Activated CD4-positive, alpha-beta T cell treated with anti-CD3 and anti-CD28 coated beads, Interleukin-2, amount 50 U/mL, for 48 hours (primary cell): ENCODE measurements at regions not wholly inside any gene's neighbourhood (a gene's known extent, or its start where the extent isn't known, plus 50 kb on each side); places are given as distances from the start of the nearest gene placed in this dataset.

Source experiments
- DNase-seq, 2 experiments: peaks; one replicate each; pipeline ENCODE4 v3.0.0-alpha.2; 2020

DNA sequence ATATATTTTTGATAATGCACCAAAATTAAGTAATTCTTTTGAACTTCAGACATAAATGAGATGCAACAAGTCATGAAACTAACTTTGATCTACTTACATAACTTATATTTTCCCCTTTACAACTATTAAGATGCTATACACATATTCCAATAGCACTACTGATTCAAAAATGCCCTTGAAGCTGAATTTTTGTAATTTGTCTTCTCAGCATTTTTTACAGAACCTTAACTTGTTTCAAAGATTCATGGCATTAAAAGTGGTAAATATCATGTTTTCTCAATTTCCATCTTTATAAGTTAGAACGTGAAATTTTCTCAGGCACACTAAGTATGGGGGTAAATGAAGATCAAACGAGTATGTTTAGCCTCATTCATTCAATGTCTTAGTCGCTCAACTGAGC lies 460.0 kb upstream of the FAM241A start:
- no peak for DNase-seq

- DNase-seq, result no peak
These were observed 456.0 kb upstream of the FAM241A start for GRCh38 chr4:111689214-111689613.

DNA sequence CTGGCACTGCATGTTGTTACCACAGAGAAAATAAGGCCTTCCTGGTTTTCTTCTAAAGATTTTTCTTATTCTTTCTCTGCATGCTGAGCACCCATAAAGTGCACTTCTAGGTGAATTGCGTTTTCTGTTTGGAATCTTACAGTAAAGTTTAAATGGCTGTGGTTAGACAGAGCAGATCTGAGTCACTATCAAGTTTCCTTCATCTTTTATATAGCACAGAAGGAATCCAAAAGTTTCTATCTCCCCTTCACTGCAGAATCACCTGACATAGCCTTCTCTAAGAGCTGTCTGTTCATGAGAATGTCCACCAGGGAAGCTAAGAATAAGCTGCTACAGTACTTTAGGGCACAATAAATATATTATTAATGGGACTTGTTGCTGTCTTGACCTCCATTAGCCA lies 455.5 kb upstream of the FAM241A start:
- no peak for DNase-seq

DNA sequence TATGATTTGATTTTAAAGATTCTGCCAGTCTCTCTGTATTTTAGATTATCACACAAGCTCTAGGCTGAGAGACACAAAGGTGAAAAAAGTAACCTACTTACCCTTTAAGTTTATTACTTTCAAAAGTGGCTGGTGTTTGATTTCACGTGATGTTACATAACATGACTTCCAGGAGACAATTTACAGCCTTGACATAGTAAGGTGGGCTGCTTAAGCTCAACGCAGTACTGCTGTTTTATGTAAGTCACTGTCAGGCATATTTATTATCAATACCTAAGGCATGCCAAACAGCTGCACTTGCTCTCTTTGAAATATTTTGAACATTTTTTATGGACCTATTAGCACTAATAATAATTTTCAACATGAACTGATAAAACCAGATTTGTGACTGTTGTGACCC lies 451.5 kb upstream of the FAM241A start:
- DNase-seq, result no peak

GRCh38 chr4:111695677-111696076 lies 449.6 kb upstream of the FAM241A start:
- no peak for DNase-seq

- DNase-seq, result no peak
These were observed 448.7 kb upstream of the FAM241A start for GRCh38 chr4:111696505-111696904.

DNA sequence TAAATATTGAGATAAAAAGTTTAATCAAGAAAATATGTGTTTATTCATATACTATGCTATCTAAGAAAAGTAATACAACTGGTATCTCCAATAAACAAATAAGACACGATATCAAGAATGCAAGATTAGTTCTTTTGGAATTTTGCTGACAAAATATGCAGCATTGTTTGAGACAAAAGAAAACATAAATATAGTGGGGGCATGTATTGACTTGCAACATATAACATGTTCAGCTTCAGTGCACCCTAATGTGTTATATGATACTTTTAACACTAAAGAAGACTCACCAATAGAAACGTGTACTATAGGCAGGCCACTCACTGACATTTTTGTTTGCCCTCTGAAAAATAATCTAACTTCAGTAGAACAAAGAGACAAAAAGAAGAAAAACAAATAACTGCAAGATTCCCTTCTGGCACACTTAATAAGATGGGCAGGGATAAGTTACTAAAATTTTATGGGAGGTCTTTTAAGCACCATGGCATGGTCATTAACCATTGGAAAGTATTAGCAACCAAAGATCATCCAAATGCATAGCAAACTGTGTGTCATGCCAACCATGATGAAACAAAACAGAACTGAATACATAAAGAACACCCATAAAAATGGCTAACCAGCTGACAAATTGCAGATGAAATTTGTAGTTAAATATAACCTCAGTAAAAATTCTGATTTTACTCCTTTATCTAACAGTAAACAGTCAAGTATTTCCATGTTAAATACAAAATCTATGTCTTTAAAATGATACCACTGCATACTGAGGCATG lies 447.9 kb upstream of the FAM241A start:
- no peak for DNase-seq

GRCh38 chr4:111698361-111698760 lies 446.9 kb upstream of the FAM241A start:
- no peak for DNase-seq

- no peak for DNase-seq
These were observed 446.1 kb upstream of the FAM241A start for GRCh38 chr4:111699165-111699564.

GRCh38 chr4:111701102-111701501 lies 444.2 kb upstream of the FAM241A start:
- DNase-seq, result no peak

- DNase-seq, result no peak
These were observed 437.8 kb upstream of the FAM241A start for GRCh38 chr4:111707491-111707890.

DNA sequence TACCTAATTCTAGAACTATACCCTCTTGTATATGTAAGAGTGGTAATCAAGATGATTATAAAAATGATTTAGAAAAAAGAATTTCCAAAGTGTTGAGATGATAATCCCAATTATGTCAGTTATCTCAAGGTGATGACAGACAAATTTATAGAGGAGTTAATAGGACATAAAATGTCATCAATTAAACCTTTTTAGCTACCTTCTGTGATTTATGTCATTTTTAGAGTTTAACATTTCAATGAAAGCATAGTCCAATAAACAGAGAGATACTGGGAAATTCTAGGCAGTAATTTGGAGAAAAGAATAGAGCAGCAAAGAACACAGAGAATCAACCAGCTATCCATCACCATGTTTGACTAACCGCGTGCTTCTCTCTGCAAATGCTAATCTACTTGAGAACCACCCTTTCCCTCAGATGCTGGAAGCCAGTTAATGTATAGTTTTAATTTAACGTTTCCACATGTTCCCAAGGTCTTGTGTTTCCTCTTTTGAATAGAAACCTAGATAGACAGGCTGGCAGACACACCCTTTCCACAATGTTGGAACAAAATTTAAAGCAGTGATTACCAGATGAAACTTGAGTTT lies 433.1 kb upstream of the FAM241A start:
- DNase-seq, result no peak

DNA sequence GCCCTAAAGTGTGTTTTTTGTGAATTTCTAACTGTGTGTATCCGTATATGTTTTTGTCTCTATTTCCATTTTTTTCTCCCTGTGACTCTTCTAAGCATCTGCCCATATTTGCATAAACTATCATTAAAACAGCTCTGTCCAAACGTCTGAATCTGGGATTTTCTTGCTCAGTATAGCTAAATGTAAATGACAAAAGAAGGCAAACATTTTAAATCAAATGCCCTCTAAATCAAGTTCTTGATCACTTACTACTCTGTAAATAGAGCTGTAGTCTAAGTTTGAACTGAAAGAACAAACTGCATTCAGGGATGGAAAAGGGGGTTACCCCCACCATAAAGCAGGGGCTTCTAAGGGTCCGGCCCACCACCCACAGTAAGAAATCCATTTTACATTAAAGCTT lies 432.0 kb upstream of the FAM241A start:
- no peak for DNase-seq

- no peak for DNase-seq
These were observed 427.3 kb upstream of the FAM241A start for GRCh38 chr4:111717921-111718320.

GRCh38 chr4:111718763-111719559 lies 426.3 kb upstream of the FAM241A start:
- DNase-seq, result no peak

- DNase-seq, result no peak
These were observed 424.4 kb upstream of the FAM241A start for GRCh38 chr4:111720866-111721265.

DNA sequence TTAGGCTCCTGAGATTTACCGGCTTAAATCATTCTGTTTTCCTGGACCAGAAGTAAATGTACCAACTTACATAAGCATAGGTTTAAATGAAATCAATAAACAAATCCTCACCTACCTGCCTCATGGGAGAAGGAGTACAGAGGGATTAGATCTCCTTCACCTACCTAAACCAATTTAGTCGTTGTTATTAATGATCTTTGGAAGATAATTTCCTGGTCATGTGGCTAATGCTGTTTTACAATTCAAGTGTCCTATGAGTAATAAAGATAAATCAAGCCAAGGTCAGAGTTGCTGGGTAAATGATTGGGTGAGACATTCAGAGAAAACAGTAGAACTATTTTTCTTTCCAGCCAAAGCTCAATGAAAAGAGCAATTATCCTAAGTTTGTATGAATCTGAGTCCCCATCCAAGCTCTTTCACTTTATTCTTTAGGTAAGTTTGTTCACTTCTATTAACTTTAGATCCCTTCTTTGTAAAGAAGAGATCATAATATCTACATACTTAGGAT lies 423.0 kb upstream of the FAM241A start:
- no peak for DNase-seq

DNA sequence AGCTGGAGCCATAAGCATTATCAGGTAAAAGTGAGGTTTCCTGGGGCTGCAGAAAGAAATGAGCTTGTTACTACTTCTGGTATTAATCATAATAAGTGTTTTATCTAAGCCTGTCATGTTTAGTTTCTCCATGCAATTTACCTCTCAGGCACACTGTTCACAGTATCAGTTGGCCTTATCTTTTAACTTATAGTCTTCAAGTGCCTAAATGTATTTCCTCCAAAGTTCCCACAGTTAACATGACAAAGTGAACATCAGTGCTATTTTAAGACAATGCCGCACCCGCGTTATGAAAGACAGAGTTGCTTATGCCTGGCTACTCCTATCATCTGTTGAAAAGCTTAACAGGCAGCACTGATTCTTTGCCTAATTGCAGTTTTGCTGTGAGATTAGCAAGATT lies 408.7 kb upstream of the FAM241A start:
- DNase-seq, result no peak

DNA sequence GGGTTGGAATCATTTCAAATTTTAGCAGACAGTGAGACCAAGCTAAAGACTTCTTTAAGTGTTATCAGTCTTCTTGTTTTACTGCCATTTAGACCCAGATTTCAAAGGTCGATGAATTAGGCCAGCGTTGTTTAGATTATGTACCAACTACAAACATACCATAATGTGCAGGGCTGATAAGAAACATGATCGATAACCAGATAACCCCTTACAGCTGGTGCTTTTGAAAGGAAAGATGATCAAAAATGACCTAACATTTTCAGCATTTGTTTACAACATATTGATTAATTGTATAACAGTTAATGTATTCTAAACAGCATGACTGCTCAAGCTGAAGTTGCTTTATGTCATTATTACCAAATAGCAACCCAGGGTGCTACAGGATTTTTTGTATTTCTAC lies 400.4 kb upstream of the FAM241A start:
- no peak for DNase-seq

DNA sequence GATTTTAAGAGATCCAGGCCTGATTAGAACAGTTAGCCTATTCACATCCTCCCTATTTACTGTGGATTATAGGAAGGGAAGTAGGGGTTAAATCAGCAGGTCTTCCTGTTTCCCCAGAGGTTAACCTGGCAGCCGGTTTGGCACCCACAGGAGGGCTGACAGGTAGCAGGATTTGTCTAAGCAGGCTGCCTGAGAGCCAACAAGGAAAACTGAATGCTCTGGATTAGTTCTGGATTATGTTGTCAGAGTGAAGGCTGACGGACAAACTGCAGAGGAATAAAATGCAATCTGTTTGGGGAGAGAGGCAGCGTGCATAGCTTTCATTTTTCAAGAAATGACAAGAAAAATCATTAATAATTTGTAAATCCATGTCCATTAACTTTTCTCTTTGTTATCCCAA lies 397.1 kb upstream of the FAM241A start:
- no peak for DNase-seq

DNA sequence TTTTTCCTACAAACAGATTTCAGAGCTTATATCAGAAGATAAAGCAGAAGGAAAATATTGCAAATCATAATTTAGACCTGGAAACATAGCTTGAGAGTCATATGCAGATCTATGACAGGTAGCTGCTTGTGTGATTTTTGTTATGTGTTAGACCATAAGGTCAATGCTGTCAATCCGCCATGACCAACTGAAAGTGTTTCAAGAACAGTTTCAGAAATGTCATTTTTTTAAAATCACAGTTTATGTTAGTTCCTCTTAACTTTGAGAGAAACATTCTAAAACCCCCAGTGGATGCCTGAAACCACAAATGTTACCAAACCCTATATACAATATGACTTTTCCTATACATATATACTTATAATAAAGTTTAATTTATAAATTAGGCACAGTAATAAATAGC lies 391.3 kb upstream of the FAM241A start:
- no peak for DNase-seq

DNA sequence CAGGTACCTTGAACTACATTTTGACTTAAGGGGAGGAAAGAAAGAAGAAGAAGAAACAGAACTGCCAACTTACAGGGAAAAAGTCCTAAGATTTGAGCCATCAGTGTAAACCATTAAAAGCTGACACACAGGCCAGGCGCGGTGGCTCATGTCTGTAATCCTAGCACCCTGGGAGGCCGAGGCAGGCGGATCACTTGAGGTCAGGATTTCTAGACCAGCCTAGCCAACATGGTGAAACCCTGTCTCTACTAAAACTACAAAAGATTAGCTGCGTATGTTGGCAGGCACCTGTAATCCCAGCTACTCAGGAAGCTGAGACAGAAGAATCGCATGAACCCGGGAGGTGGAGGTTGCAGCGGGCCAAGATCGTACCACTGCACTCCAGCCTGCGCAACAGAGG lies 389.7 kb upstream of the FAM241A start:
- DNase-seq, result no peak

DNA sequence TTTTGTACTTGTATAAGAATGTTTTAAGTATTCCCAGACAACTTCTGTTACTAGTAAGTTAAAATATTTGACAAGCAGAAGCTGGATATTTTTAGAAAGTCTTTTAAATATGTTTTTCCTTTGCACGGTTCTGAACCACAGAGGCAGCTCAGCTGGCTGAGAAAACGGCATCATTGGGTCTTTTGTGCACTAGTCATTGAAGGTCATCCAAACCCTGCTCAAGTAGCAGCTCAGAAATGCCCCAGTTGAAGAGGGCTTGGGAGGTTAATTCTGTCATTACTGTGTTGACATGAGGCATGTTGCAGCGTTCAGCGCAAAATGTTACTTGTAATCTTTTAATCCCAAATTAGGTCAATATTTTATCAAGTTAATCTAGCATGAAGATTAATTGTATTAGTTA lies 383.7 kb upstream of the FAM241A start:
- DNase-seq, result no peak

GRCh38 chr4:111770514-111770913 lies 374.7 kb upstream of the FAM241A start:
- no peak for DNase-seq
